HG03159 (cell line): ENCODE measurements at regions not wholly inside any gene's neighbourhood (a gene's known extent, or its start where the extent isn't known, plus 50 kb on each side); places are given as distances from the start of the nearest gene placed in this dataset.
A peak's percentile ranks its signal among the peaks of the same experiment; 100 is the strongest.
"Not testable (repeated sequence)": the region's sequence is repeated elsewhere in the genome, so short reads cannot be mapped to it uniquely, and the experiment has no call there.

ENCODE experiments used
- ATAC-seq: cut with Tn5 transposase; IDR thresholded peaks from one replicate; pipeline ENCODE4 v1.9.1; 2021; ENCODE audit warnings: mild to moderate bottlenecking, moderate library complexity; ENCODE audit not compliant: unreplicated experiment

- not testable (repeated sequence) for ATAC-seq
These were observed 117.0 kb downstream of the SDHAF3 start for GRCh38 chr7:97234494-97234893.

GRCh38 chr7:97246317-97246716, 128.8 kb downstream of the SDHAF3 start:
- ATAC-seq: no peak

DNA sequence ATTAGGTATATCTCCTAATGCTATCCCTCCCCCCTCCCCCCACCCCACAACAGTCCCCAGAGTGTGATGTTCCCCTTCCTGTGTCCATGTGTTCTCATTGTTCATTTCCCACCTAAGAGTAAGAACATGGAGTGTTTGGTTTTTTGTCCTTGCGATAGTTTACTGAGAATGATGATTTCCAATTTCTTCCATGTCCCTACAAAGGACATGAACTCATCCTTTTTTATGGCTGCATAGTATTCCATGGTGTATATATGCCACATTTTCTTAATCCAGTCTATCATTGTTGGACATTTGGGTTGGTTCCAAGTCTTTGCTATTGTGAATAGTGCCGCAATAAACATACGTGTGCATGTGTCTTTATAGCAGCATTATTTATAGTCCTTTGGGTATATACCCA, 140.7 kb downstream of the SDHAF3 start:
- ATAC-seq: not testable (repeated sequence)

DNA sequence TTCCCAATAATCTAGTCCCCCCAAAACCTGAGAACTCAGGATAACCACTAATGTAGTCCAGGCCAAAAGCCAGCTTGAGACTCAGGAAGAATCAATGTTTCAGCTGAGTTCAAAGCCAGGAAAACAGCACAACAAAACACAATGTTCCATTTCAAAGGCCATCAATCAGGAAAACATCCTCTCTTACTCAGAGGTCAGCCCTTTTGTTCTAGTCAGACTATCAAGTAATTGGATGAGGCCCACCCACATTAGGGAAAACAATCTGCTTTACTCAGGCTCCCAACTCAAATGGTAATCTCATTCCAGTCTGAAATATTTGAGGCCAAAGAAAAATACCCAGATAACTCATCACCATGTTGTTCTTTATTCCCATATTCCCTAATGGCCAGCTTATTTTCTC, 152.2 kb downstream of the SDHAF3 start:
- no peak for ATAC-seq

DNA sequence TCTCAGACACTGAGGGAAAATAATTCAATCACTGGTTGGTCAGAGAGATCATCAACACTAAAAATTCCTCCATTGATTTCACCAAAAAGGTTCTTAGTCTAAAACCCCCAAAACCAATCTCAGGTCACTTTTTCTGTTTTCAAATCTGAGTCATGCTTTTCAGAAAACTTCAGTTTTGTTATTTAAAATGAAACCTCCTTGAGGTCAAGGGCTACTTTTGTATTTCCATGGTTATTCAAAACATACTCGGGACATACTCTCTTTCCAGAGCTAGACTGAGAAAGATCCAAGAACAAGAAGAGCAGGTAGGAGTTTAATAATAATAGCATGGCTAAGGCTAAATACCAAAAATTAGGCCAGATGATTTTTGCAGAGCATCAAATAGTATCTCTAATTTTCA, 152.8 kb downstream of the SDHAF3 start:
- no peak for ATAC-seq

DNA sequence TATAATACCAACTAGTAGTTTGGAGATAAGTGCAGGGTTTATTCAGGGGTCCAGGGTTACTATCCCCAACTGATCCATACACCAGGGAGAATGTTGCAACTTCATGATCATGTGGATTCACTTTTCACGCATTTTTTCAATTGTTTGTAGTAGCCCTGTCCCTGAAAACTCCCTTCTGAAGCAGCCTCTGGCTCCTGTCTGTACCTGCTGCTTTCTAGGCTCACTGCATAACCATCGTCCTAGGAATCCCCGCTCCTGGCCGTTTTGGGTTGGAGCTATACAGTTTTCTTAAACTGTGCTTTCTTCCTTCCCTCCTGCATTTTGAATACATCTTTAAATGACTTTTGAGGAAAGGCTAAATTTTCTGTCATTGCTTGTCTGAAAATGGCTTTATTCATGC, 154.1 kb downstream of the SDHAF3 start:
- ATAC-seq: no peak

DNA sequence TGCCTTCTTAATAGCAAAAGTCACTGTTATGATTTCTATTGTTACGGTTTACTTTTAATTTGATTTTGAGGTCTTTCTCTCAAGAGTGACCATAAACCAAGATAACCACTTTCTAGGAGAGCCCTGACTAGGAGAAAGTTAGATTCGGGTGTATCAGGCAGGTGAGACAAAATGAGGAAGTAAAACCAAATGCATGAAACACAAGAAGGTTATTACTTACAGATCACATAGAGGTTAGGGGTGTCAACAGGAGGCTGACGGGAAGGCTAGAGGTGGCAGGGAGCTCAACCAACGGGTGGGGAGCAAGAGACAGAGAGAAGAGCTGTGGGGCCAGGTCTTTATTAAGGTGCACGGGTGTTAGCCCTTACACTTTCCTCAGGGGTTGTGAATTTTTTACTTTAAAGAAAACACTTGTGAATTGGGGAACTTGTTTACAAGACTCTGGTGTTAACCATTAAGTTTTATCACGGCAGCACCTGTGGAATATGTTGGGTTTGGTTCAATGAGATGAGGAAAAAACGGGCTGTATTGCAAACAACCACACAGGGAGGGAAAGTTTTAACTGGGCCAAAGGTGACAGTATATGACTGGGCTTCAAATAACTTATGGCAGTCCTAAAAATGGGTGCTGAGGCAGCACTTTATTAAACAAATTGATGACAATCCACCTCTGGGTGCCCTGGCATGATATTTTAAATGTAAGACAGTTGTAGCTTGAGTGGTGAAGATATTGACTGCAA, 154.9 kb downstream of the SDHAF3 start:
- ATAC-seq: peak; percentile 92

- no peak for ATAC-seq
These were observed 158.0 kb downstream of the SDHAF3 start for GRCh38 chr7:97275475-97275874.

- no peak for ATAC-seq
These were observed 163.5 kb downstream of the SDHAF3 start for GRCh38 chr7:97280950-97281349.

DNA sequence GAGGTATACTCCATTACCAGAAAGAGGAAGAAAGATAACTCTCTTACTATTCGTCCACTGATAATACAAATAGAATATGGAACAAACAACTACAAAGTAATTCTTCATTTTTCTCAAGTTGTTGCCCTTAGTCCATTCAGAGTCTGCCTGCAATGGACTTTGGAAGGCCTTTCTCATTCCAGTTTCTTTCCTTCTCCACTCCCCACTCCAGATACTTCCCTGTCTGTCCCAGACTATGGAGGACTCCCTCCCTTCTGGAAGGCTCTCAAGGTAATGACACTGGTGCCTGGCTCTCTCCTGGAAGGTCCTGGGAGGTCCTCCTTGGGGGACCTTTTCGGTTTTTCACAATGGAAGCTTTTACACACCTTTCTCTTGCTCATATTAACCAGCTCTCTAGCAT, 167.8 kb downstream of the SDHAF3 start:
- no peak for ATAC-seq

GRCh38 chr7:97293031-97293430, 175.5 kb downstream of the SDHAF3 start:
- ATAC-seq: no peak

GRCh38 chr7:97298561-97298960, 181.1 kb downstream of the SDHAF3 start:
- no peak for ATAC-seq

GRCh38 chr7:97305589-97305988, 188.1 kb downstream of the SDHAF3 start:
- ATAC-seq: no peak

DNA sequence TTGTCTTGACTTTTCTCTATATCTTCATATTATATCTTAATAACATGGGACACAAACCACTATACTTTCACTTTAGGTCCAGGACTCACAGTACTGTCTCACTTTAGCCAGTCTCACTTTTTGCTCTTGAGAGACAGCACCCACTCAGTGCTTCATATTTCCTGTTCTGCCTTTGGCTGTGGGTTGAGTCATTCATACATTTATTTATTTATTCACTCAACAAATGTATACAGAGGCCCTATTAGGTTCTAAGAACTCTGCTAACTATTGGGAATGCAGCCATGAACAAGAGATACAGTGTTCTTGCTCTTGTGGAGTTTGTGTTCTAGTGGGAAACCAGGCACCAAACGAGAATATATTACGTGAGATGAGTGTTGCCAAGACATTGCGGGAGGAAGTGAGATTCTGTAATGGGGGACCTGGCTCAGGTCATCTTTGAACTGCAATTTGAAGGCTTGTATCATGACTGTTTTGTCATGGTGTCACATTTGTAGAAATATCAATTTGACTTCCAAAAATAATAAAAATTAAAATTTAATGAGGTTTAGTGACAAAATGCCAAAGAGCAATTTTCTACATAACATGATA, 190.1 kb downstream of the SDHAF3 start:
- no peak for ATAC-seq

DNA sequence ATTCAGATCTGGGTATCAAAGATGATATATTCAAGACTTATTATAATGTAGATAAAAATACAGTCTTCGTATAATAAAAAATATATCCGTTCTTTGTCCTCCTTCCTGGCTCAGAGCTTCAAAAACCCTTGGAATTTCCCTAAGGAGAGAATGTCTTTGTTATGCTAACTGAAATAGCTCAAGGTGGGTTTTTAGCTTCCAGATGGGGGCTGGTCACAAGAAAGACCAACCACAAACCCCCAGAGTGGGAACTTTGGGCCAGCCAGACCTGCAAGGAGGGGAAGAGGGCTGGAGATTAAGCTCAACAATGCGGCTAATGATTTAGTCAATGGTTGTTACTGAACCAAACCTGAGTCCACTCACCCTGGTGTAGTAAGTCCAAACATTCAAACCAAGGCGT, 196.4 kb downstream of the SDHAF3 start:
- no peak for ATAC-seq

- no peak for ATAC-seq
These were observed 200.1 kb downstream of the SDHAF3 start for GRCh38 chr7:97317575-97317974.

GRCh38 chr7:97329871-97330270, 212.4 kb downstream of the SDHAF3 start:
- not testable (repeated sequence) for ATAC-seq

- ATAC-seq: no peak
These were observed 220.4 kb downstream of the SDHAF3 start for GRCh38 chr7:97337849-97338248.

- no peak for ATAC-seq
These were observed 225.0 kb downstream of the SDHAF3 start for GRCh38 chr7:97342512-97342911.

GRCh38 chr7:97346349-97346748, 228.9 kb downstream of the SDHAF3 start:
- ATAC-seq: no peak

DNA sequence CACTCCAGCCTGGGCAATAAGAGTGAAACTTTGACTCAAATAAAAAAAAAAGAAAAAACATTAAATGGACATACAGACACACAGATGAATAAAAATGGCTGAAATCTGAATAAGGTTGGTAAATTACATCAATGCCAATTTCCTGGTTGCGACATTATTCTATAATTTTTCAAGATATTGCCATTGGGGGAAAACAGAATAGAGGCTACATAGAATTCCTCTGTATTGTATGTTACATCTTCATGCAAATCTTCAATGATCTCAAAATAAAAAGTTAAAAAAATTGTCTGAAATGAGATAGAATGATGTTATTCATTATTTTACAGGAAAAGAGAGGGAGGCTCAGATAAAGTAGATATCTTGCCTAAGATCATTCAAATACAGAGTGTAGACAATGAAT, 234.0 kb downstream of the SDHAF3 start:
- ATAC-seq: no peak

GRCh38 chr7:97357459-97357858, 240.0 kb downstream of the SDHAF3 start:
- ATAC-seq: no peak

- no peak for ATAC-seq
These were observed 255.4 kb downstream of the SDHAF3 start for GRCh38 chr7:97372882-97373281.
